OCI-M2 (cell line): ENCODE measurements at regions not wholly inside any gene's neighbourhood (a gene's known extent, or its start where the extent isn't known, plus 50 kb on each side); places are given as distances from the start of the nearest gene placed in this dataset.
"Not testable (repeated sequence)": the region's sequence is repeated elsewhere in the genome, so short reads cannot be mapped to it uniquely, and the experiment has no call there.

ENCODE experiments used
- DNase-seq: peaks from one replicate; lab custom pipeline; 2025; ENCODE audit not compliant: unreplicated experiment; lab: John Stamatoyannopoulos, UW

- no peak for DNase-seq
These were observed 55.9 kb downstream of the BAMBI start for GRCh38 chr10:28733245-28733644.

- no peak for DNase-seq
These were observed 56.3 kb downstream of the BAMBI start for GRCh38 chr10:28733647-28734046.

- no peak for DNase-seq
These were observed 57.8 kb downstream of the BAMBI start for GRCh38 chr10:28734938-28735759.

GRCh38 chr10:28737096-28737495 is 59.8 kb downstream of the BAMBI start:
- no peak for DNase-seq

GRCh38 chr10:28738200-28738599 is 60.9 kb downstream of the BAMBI start:
- DNase-seq: no peak

- DNase-seq: no peak
These were observed 66.3 kb downstream of the BAMBI start for GRCh38 chr10:28743576-28743975.

GRCh38 chr10:28744069-28744768 is 66.9 kb downstream of the BAMBI start:
- DNase-seq: no peak

- DNase-seq: no peak
These were observed 77.8 kb downstream of the BAMBI start for GRCh38 chr10:28754930-28755718.

GRCh38 chr10:28761084-28761846 is 83.9 kb downstream of the BAMBI start:
- DNase-seq: no peak

GRCh38 chr10:28763471-28764170 is 86.3 kb downstream of the BAMBI start:
- DNase-seq: no peak

- DNase-seq: no peak
These were observed 88.3 kb downstream of the BAMBI start for GRCh38 chr10:28765641-28766040.

GRCh38 chr10:28768227-28768626 is 90.9 kb downstream of the BAMBI start:
- DNase-seq: no peak

GRCh38 chr10:28769091-28769604 is 91.8 kb downstream of the BAMBI start:
- no peak for DNase-seq

GRCh38 chr10:28771580-28772090 is 94.3 kb downstream of the BAMBI start:
- DNase-seq: not testable (repeated sequence)

GRCh38 chr10:28774051-28774995 is 97.0 kb downstream of the BAMBI start:
- DNase-seq: no peak

GRCh38 chr10:28775773-28776172 is 98.5 kb downstream of the BAMBI start:
- DNase-seq: no peak

GRCh38 chr10:28776519-28776918 is 99.2 kb downstream of the BAMBI start:
- no peak for DNase-seq

- no peak for DNase-seq
These were observed 100.6 kb downstream of the BAMBI start for GRCh38 chr10:28777911-28778310.

GRCh38 chr10:28778524-28778923 is 101.2 kb downstream of the BAMBI start:
- DNase-seq: no peak
